Glutamatergic neuron (in vitro differentiated cells): ENCODE measurements at regions not wholly inside any gene's neighbourhood (a gene's known extent, or its start where the extent isn't known, plus 50 kb on each side); places are given as distances from the start of the nearest gene placed in this dataset.

Experiments used
- DNase-seq: peaks from one replicate; pipeline ENCODE4 v3.0.0; 2022
- H3K27ac Mint-ChIP-seq: one replicate; pipeline ENCODE4 v1.8.0; 2020; ENCODE audit warnings: mild to moderate bottlenecking, mixed read lengths, inconsistent platforms; ENCODE audit not compliant: unreplicated experiment
- H3K27me3 Mint-ChIP-seq: one replicate; pipeline ENCODE4 v1.8.0; 2020; ENCODE audit warnings: mild to moderate bottlenecking, moderate library complexity, mixed read lengths, inconsistent platforms; ENCODE audit not compliant: unreplicated experiment
- H3K36me3 Mint-ChIP-seq: one replicate; pipeline ENCODE4 v1.8.0; 2020; ENCODE audit warnings: mild to moderate bottlenecking, mixed read lengths, inconsistent platforms; ENCODE audit not compliant: unreplicated experiment
- H3K4me1 Mint-ChIP-seq: one replicate; pipeline ENCODE4 v1.8.0; 2020; ENCODE audit warnings: mild to moderate bottlenecking, low read depth, mixed read lengths, inconsistent platforms; ENCODE audit not compliant: unreplicated experiment
- H3K4me3 Mint-ChIP-seq: one replicate; pipeline ENCODE4 v1.8.0; 2020; ENCODE audit warnings: mild to moderate bottlenecking, mixed read lengths, inconsistent platforms; ENCODE audit not compliant: unreplicated experiment
- H3K9me3 Mint-ChIP-seq: one replicate; pipeline ENCODE4 v1.8.0; 2020; ENCODE audit warnings: mild to moderate bottlenecking, moderate library complexity, mixed read lengths, inconsistent platforms; ENCODE audit not compliant: unreplicated experiment
- TF ChIP-seq, protein P1 (sequence below): fragments of 200-600 bp; sonication (generic); IDR thresholded peaks from one replicate; pipeline ENCODE4 v1.5.0; 2021; ENCODE audit not compliant: partially characterized antibody, unreplicated experiment

DNA sequence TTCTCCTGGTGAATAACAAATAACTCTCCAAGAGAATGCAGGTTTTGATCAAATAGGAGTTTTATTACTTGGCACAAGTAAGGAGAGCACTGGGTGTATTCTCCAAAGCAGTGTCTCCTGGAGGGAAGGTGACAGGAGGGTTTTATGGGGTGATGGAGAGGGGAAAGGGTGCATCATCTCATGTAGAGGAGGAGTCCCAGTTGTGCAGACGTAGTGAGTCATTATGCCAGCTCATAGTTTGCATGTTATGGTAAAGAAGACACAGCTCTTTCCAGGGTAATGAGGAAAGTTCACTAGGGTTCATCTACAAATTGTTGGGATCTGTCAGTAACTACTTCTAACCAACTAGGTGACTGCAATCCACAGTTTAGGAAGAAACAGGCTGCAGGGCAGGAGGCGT is 347.9 kb upstream of the MEOX2 start:
- H3K9me3 Mint-ChIP-seq: no peaks in the 10 kb centered on the region
- no peaks in the 10 kb centered on the region for H3K36me3 Mint-ChIP-seq
- H3K4me3 Mint-ChIP-seq: no peak overlapping the region
- TF ChIP-seq, protein P1, sequence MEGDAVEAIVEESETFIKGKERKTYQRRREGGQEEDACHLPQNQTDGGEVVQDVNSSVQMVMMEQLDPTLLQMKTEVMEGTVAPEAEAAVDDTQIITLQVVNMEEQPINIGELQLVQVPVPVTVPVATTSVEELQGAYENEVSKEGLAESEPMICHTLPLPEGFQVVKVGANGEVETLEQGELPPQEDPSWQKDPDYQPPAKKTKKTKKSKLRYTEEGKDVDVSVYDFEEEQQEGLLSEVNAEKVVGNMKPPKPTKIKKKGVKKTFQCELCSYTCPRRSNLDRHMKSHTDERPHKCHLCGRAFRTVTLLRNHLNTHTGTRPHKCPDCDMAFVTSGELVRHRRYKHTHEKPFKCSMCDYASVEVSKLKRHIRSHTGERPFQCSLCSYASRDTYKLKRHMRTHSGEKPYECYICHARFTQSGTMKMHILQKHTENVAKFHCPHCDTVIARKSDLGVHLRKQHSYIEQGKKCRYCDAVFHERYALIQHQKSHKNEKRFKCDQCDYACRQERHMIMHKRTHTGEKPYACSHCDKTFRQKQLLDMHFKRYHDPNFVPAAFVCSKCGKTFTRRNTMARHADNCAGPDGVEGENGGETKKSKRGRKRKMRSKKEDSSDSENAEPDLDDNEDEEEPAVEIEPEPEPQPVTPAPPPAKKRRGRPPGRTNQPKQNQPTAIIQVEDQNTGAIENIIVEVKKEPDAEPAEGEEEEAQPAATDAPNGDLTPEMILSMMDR: no peak
- H3K4me1 Mint-ChIP-seq: peaks cover 4% of the 10 kb centered on the region
- H3K27ac Mint-ChIP-seq: no peak overlapping the region
- H3K27me3 Mint-ChIP-seq: no peaks in the 10 kb centered on the region
- DNase-seq: no peak

DNA sequence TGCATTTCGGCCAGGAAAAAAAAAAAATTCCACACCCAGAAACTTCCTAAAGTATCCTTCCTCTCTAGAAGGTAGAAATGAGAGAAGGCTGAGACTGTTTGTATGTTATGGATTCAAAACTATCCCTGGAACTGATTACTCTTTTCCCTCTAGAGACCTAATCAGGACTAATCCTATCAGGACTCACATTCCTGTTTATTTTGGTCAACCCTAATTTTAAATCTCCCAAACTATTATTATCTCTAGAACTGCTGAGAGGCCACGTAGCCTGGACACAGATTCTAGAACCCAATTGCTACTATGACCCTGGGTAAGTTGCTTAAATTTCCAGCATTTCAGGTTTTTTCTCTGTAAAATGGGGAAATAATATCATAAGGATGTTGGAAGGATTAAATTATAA is 346.8 kb upstream of the MEOX2 start:
- TF ChIP-seq, protein P1: no peak
- Mint-ChIP-seq H3K4me3 (no peak overlapping the region), H3K27me3 (no peaks in the 10 kb centered on the region), H3K4me1 (peaks cover 8% of the 10 kb centered on the region), H3K27ac (no peak overlapping the region), H3K36me3 (no peaks in the 10 kb centered on the region), H3K9me3 (no peaks in the 10 kb centered on the region)
- no peak for DNase-seq

DNA sequence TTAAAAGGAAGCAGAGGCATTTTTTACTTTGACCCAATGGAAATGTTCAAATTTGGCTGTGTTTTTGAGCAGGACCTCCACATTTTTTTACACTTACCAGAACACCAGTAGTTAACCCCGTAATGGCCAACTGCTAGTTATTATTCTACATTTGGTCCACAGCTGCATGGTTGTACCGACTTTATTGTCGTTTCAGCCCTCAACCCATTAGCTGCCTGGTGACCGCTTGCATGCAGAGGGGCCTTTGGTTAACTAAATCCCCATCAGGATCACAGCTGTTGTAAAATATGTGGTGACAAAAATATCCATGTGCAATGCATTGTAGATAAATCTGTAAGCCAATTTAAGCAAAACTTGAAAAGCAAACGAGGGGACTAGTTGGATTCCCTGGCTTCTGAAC is 342.2 kb upstream of the MEOX2 start:
- Mint-ChIP-seq H3K36me3 (no peaks in the 10 kb centered on the region), H3K27me3 (no peaks in the 10 kb centered on the region), H3K27ac (no peak overlapping the region), H3K4me3 (no peak overlapping the region), H3K9me3 (no peaks in the 10 kb centered on the region), H3K4me1 (peaks cover 8% of the 10 kb centered on the region)
- TF ChIP-seq, protein P1: no peak
- DNase-seq: no peak

DNA sequence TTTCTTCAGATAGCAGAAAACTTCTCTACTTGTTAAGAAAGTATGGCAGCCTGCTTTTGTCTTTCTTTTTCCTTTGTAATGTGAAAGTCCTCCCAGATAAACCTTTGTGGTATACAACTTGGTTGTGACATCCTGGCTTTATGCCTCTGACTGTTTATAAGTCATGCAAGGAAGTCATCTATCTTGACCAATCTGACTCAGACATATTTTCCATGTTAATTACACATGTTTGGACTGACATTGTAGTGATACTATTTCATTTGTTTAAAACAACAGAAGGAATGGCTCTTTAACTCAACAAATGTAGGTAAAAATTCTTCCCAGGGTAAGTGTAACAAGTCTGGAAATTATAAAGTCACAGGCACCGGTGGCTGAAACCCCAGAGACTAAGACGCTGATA is 341.6 kb upstream of the MEOX2 start:
- peaks cover 8% of the 10 kb centered on the region for H3K4me1 Mint-ChIP-seq
- no peak for DNase-seq
- H3K36me3 Mint-ChIP-seq: no peaks in the 10 kb centered on the region
- H3K27me3 Mint-ChIP-seq: no peaks in the 10 kb centered on the region
- H3K27ac Mint-ChIP-seq: no peak overlapping the region
- no peak overlapping the region for H3K4me3 Mint-ChIP-seq
- TF ChIP-seq, protein P1: no peak
- no peaks in the 10 kb centered on the region for H3K9me3 Mint-ChIP-seq

DNA sequence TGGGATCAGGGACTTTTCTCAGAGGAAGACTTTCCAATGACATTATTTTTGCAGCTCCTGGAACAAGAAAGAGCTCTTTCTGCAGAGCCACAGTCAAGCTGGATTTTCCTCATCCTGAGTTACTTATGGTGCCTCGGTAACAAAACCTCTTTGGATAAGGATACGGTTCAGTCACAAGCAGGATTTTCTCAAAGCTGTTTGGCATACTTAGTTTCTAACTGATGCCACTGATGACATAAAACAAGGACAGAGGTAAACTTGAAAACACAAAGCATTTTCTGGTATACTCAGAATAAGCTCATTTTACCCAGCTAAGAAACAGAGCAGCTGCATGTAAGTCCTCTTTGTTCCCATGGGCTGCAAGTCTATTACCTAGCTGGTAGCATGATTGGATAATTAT is 340.9 kb upstream of the MEOX2 start:
- H3K4me3 Mint-ChIP-seq: no peak overlapping the region
- H3K27ac Mint-ChIP-seq: no peak overlapping the region
- DNase-seq: no peak
- no peaks in the 10 kb centered on the region for H3K36me3 Mint-ChIP-seq
- H3K27me3 Mint-ChIP-seq: no peaks in the 10 kb centered on the region
- TF ChIP-seq, protein P1: no peak
- H3K4me1 Mint-ChIP-seq: peaks cover 8% of the 10 kb centered on the region
- no peaks in the 10 kb centered on the region for H3K9me3 Mint-ChIP-seq
